ENCODE measurements at regions not wholly inside any gene's neighbourhood (a gene's known extent, or its start where the extent isn't known, plus 50 kb on each side); places are given as distances from the start of the nearest gene placed in this dataset.

GRCh38 chr6:134467620-134468019 lies 149.7 kb upstream of the SGK1 start:
- TF ChIP-seq, protein P1, sequence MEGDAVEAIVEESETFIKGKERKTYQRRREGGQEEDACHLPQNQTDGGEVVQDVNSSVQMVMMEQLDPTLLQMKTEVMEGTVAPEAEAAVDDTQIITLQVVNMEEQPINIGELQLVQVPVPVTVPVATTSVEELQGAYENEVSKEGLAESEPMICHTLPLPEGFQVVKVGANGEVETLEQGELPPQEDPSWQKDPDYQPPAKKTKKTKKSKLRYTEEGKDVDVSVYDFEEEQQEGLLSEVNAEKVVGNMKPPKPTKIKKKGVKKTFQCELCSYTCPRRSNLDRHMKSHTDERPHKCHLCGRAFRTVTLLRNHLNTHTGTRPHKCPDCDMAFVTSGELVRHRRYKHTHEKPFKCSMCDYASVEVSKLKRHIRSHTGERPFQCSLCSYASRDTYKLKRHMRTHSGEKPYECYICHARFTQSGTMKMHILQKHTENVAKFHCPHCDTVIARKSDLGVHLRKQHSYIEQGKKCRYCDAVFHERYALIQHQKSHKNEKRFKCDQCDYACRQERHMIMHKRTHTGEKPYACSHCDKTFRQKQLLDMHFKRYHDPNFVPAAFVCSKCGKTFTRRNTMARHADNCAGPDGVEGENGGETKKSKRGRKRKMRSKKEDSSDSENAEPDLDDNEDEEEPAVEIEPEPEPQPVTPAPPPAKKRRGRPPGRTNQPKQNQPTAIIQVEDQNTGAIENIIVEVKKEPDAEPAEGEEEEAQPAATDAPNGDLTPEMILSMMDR (IDR thresholded peaks at IDR 0.05) = no peak
- TF ChIP-seq POLR2A (IDR thresholded peaks at IDR 0.05) = no peak
